ENCODE measurements at regions not wholly inside any gene's neighbourhood (a gene's known extent, or its start where the extent isn't known, plus 50 kb on each side); places are given as distances from the start of the nearest gene placed in this dataset.
A peak's percentile ranks its signal among the peaks of the same experiment; 100 is the strongest.

DNA sequence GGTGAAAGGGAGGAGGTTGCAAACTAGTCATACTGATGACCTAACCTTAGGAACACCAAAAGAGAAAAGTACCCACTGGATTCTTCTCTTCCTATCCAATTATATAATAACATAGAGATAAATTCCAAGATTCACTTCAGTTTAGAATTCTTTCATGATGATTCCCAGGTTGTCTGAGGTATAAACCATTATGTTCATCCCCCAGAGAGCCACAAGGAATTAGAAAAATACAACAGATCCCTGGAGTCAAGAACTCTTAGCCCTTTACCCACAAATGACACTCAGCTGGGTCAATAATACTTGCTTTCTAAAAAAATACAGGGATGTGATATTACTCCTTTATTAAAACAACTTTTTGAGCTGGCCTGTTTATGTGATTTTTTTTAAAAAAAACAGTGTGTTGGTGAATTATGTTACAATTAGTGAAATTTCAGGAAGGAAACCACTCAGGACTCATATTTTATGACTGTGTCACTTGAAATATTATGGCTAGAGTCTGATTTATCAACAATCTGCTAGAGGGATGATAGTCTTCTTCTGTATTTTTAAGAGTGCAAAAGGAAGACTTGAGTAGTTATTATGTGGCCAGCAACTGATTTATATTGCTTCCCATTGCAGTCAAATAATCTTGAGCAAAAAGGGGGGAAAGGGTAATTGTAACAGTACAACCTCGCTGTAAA is 338.2 kb downstream of the NFIB start:
- CTCF ChIA-PET = interaction anchor here (1.1 to 1.5 kb wide), 2 partner anchors 9 to 14 kb away, joined by 3 to 5 read pairs; no protein-coding TSS in a partner anchor
- intact Hi-C loops (cut with micrococcal nuclease) = no loop called here
- POLR2A ChIA-PET = no interaction called here
- no peaks in the 10 kb centered on the region for H3K9me1 ChIP-seq (replicated peaks; ENCODE audit: control insufficient read depth, extremely low read depth, insufficient read depth, low read length)
- no TSS peak for BruUV-seq (replicated peaks)
- H3K79me2 ChIP-seq (ENCODE audit: control insufficient read depth, insufficient read depth, low read length) = no peaks in the 10 kb centered on the region
- no peak overlapping the region for H3K4me3 ChIP-seq (replicated peaks in 1 of 3; ENCODE audit: insufficient read depth in 1 of 3, low read depth in 1 of 3, low read length in 3 of 3)
- H3K9ac ChIP-seq (replicated peaks; ENCODE audit: extremely low read depth, insufficient read depth, low read length) = no peak overlapping the region
- FAIRE-seq (peak; percentile 87), DNase-seq (ENCODE audit: low read depth, low spot score) (peak; percentile 71)
- peak overlapping the region; percentile 10 for H2AFZ ChIP-seq (ENCODE audit: low read depth, low read length)
- no peaks in the 10 kb centered on the region for H3K27me3 ChIP-seq (ENCODE audit: control insufficient read depth in 2 of 2, insufficient read depth in 2 of 2, low read length in 2 of 2)
- H3K9me3 ChIP-seq (replicated peaks; ENCODE audit: control insufficient read depth, insufficient read depth, low read length) = no peaks in the 10 kb centered on the region
- TF ChIP-seq MYC (IDR thresholded peaks at IDR 0.05; ENCODE audit: low read depth, low read length) (no peak), EZH2 (IDR thresholded peaks at IDR 0.05; ENCODE audit: borderline replicate concordance, low read depth, low read length, severe bottlenecking) (no peak), POLR2AphosphoS5 (IDR thresholded peaks at IDR 0.05; ENCODE audit: insufficient read depth, low read depth, low read length) (no peak), JUN (IDR thresholded peaks at IDR 0.05; ENCODE audit: borderline replicate concordance, insufficient read depth, insufficient read length, low read depth) (no peak), POLR2A (IDR thresholded peaks at IDR 0.05; ENCODE audit: low read depth, low read length) (no peak), GATA2 (IDR thresholded peaks at IDR 0.05; ENCODE audit: insufficient read depth, insufficient read length, low read depth, low read length) (peak; percentile 25), FOS (IDR thresholded peaks at IDR 0.05; ENCODE audit: borderline replicate concordance, insufficient read depth, low read length) (peak; percentile 54)
- TF ChIP-seq, protein P1, sequence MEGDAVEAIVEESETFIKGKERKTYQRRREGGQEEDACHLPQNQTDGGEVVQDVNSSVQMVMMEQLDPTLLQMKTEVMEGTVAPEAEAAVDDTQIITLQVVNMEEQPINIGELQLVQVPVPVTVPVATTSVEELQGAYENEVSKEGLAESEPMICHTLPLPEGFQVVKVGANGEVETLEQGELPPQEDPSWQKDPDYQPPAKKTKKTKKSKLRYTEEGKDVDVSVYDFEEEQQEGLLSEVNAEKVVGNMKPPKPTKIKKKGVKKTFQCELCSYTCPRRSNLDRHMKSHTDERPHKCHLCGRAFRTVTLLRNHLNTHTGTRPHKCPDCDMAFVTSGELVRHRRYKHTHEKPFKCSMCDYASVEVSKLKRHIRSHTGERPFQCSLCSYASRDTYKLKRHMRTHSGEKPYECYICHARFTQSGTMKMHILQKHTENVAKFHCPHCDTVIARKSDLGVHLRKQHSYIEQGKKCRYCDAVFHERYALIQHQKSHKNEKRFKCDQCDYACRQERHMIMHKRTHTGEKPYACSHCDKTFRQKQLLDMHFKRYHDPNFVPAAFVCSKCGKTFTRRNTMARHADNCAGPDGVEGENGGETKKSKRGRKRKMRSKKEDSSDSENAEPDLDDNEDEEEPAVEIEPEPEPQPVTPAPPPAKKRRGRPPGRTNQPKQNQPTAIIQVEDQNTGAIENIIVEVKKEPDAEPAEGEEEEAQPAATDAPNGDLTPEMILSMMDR (IDR thresholded peaks at IDR 0.05; ENCODE audit: extremely low read depth in 1 of 2, insufficient read depth in 1 of 2, low read depth in 1 of 2, low read length in 2 of 2) = no peak
- TF ChIP-seq, protein P2, sequence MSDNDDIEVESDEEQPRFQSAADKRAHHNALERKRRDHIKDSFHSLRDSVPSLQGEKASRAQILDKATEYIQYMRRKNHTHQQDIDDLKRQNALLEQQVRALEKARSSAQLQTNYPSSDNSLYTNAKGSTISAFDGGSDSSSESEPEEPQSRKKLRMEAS (IDR thresholded peaks at IDR 0.05; ENCODE audit: insufficient read depth, insufficient read length) = no peak
- no peaks in the 10 kb centered on the region for H4K20me1 ChIP-seq (replicated peaks; ENCODE audit: control insufficient read depth, extremely low read depth, insufficient read depth, low read length)
- dilution Hi-C loops (cut with MboI; ENCODE audit: extremely low pct_ligation_motif_present, low sequenced_read_pairs) = no loop called here
- H3K36me3 ChIP-seq (ENCODE audit: control insufficient read depth in 2 of 2, extremely low read depth in 1 of 2, insufficient read depth in 2 of 2, low read length in 2 of 2) = no peaks in the 10 kb centered on the region
- H3K27ac ChIP-seq (ENCODE audit: insufficient read depth, low read depth, low read length) = no peak overlapping the region
- peak overlapping the region; percentile 41 for H3K4me2 ChIP-seq (ENCODE audit: insufficient read depth, low read length)
- peaks cover 22% of the 10 kb centered on the region for H3K4me1 ChIP-seq (ENCODE audit: control insufficient read depth, extremely low read depth, insufficient read depth, low read length)

Data from endothelial cell of umbilical vein (primary cell).